ENCODE measurements at regions not wholly inside any gene's neighbourhood (a gene's known extent, or its start where the extent isn't known, plus 50 kb on each side); places are given as distances from the start of the nearest gene placed in this dataset.

DNA sequence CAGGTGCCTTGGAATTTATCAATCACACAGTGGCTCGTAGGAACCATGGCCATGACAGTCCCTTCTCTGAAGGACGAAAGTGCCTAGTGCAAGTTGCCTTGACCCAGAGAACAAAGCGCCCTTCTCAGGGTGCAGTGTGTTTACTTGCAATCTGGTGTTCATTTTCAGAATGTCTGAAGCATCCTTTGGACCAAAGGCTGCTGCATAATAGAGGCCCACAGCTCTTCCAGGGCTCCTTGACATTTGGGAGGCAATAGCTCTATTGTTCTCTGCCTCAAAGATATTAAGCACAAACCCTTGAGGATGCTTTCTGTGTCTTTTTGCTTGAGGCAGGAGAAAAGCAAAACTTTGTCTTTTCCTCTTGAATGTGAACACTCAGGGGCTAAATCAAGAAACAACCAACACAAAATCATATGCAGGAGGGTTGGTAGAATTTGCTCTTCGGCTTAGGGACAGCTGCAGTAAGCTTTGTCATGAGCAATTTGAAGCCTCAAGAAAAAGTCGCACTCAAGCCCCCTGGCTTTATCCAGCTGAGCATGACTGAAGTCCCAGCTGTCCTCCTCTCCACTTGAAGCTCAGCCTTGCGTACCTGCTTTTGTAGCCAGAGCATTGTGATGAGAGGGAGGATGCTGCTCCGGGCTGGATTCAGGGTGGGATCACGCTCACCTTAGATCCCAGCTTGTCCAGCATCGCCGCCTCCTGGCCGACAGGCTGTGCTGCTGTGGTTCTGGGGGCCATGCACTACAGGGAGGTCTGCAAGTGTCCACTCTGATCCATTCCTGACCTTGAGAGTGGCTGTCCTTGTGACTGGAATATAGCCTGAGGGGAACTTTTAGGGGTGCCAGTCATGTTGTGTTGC is 495.4 kb downstream of the CDH26 start:
- DNase-seq: peak; percentile 82
- H3K9me3 Mint-ChIP-seq: no peaks in the 10 kb centered on the region
- peak; percentile 74 for TF ChIP-seq CTCF (conservative IDR thresholded peaks at IDR 0.05)
- no peaks in the 10 kb centered on the region for H3K9me3 ChIP-seq (ENCODE audit: control insufficient read depth, low read length)
- no peak overlapping the region for H3K4me3 Mint-ChIP-seq
- no peaks in the 10 kb centered on the region for H3K36me3 ChIP-seq (ENCODE audit: control insufficient read depth, insufficient read depth, low read length)
- no peaks in the 10 kb centered on the region for H3K36me3 Mint-ChIP-seq (ENCODE audit: low read depth)
- H3K27ac Mint-ChIP-seq: no peak overlapping the region
- H3K27me3 ChIP-seq (ENCODE audit: control insufficient read depth, insufficient read depth, low read length, poor library complexity, severe bottlenecking): no peaks in the 10 kb centered on the region
- H3K4me1 Mint-ChIP-seq: no peaks in the 10 kb centered on the region
- WGBS, 2 experiments (ENCODE audit: insufficient coverage in 1 of 2, insufficient read length in 1 of 2): 84 to 89% methylated on average over 3 to 11 of the region's 11 CpGs
- H3K9ac ChIP-seq (ENCODE audit: extremely low read depth, low read length, poor library complexity, severe bottlenecking): no peak overlapping the region
- H3K27ac ChIP-seq (ENCODE audit: low read depth, low read length): no peak overlapping the region
- H3K4me3 ChIP-seq (ENCODE audit: low read length): no peak overlapping the region
- no peaks in the 10 kb centered on the region for H3K4me1 ChIP-seq (ENCODE audit: control insufficient read depth, insufficient read depth, low read length)
- peaks cover 4% of the 10 kb centered on the region for H3K27me3 Mint-ChIP-seq (ENCODE audit: insufficient read depth)

- Mint-ChIP-seq H3K4me1 (no peaks in the 10 kb centered on the region), H3K36me3 (ENCODE audit: low read depth) (no peaks in the 10 kb centered on the region), H3K9me3 (no peaks in the 10 kb centered on the region), H3K4me3 (no peak overlapping the region), H3K27me3 (ENCODE audit: insufficient read depth) (peaks cover 4% of the 10 kb centered on the region), H3K27ac (no peak overlapping the region)
- Histone ChIP-seq H3K27ac (ENCODE audit: low read depth, low read length) (no peak overlapping the region), H3K27me3 (ENCODE audit: control insufficient read depth, insufficient read depth, low read length, poor library complexity, severe bottlenecking) (no peaks in the 10 kb centered on the region), H3K9ac (ENCODE audit: extremely low read depth, low read length, poor library complexity, severe bottlenecking) (no peak overlapping the region), H3K4me3 (ENCODE audit: low read length) (no peak overlapping the region), H3K4me1 (ENCODE audit: control insufficient read depth, insufficient read depth, low read length) (no peaks in the 10 kb centered on the region), H3K9me3 (ENCODE audit: control insufficient read depth, low read length) (no peaks in the 10 kb centered on the region), H3K36me3 (ENCODE audit: control insufficient read depth, insufficient read depth, low read length) (no peaks in the 10 kb centered on the region)
- no peak for DNase-seq
- no peak for TF ChIP-seq CTCF (conservative IDR thresholded peaks at IDR 0.05)
- WGBS, 2 experiments (ENCODE audit: insufficient coverage in 1 of 2, insufficient read length in 1 of 2): 92 to 96% methylated on average over 5 to 8 of the region's 8 CpGs
These were observed 496.3 kb downstream of the CDH26 start for GRCh38 chr20:60454491-60454890.

DNA sequence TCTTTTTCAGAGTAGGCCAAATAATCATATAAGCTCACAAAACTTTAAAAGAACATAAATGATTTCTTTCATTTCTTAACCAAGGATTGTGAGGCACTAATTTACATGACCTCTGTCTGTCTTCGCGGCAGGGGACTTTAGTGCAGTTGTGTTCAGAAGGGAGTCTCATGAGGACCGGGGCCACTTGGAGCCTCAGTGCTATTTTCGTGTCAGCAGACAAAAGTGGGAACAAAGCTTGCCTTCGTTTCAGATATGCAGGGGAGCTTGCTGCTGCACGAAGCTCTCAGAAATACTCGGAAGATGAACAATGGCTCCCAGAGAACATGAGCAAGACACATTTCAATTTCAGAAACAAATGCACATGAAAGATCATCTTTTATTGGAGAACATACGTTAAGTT is 497.0 kb downstream of the CDH26 start:
- Histone ChIP-seq H3K27me3 (ENCODE audit: control insufficient read depth, insufficient read depth, low read length, poor library complexity, severe bottlenecking) (no peaks in the 10 kb centered on the region), H3K9me3 (ENCODE audit: control insufficient read depth, low read length) (no peaks in the 10 kb centered on the region), H3K4me3 (ENCODE audit: low read length) (no peak overlapping the region), H3K9ac (ENCODE audit: extremely low read depth, low read length, poor library complexity, severe bottlenecking) (no peak overlapping the region), H3K4me1 (ENCODE audit: control insufficient read depth, insufficient read depth, low read length) (no peaks in the 10 kb centered on the region), H3K36me3 (ENCODE audit: control insufficient read depth, insufficient read depth, low read length) (no peaks in the 10 kb centered on the region), H3K27ac (ENCODE audit: low read depth, low read length) (no peak overlapping the region)
- 84 to 88% methylated on average over 8 of the region's 8 CpGs for WGBS, 2 experiments (ENCODE audit: insufficient coverage in 1 of 2, insufficient read length in 1 of 2)
- no peak for DNase-seq
- no peaks in the 10 kb centered on the region for H3K4me1 Mint-ChIP-seq
- H3K4me3 Mint-ChIP-seq: no peak overlapping the region
- no peak for TF ChIP-seq CTCF (conservative IDR thresholded peaks at IDR 0.05)
- no peaks in the 10 kb centered on the region for H3K36me3 Mint-ChIP-seq (ENCODE audit: low read depth)
- no peaks in the 10 kb centered on the region for H3K9me3 Mint-ChIP-seq
- peaks cover 4% of the 10 kb centered on the region for H3K27me3 Mint-ChIP-seq (ENCODE audit: insufficient read depth)
- no peak overlapping the region for H3K27ac Mint-ChIP-seq

Measured in endodermal cell (in vitro differentiated cells).